Spleen (tissue), 11 donors: ENCODE measurements at regions not wholly inside any gene's neighbourhood (a gene's known extent, or its start where the extent isn't known, plus 50 kb on each side); places are given as distances from the start of the nearest gene placed in this dataset.

Experiments
- DNase-seq: peaks from one replicate; pipeline ENCODE4 v3.0.0-alpha.2; 2020
- H3K27ac ChIP-seq, 8 donors: fragments of 200-600 bp; sonication (generic) in 7 of 8; 1 replicate in 4 of 8; 2 replicates in 4 of 8; pipeline versions ENCODE4 v1.5.0 to v1.8.0; 2016 to 2021; ENCODE audit warnings: inconsistent platforms in 4 of 8, mild to moderate bottlenecking in 4 of 8, moderate library complexity in 1 of 8
- H3K27me3 ChIP-seq, 7 donors: fragments of 200-600 bp; sonication (generic) in 6 of 7; replicated peaks in 1 of 7; 1 replicate in 4 of 7; 2 replicates in 3 of 7; pipeline versions ENCODE4 v1.5.0 to v1.8.0; 2016 to 2021; ENCODE audit warnings: inconsistent platforms in 3 of 7, mild to moderate bottlenecking in 1 of 7
- H3K36me3 ChIP-seq, 6 donors: fragments of 200-600 bp; sonication (generic) in 5 of 6; 1 replicate in 4 of 6; 2 replicates in 2 of 6; pipeline versions ENCODE4 v1.5.0 to v1.8.0; 2016 to 2021; ENCODE audit warnings: inconsistent platforms in 2 of 6
- H3K4me1 ChIP-seq, 6 donors: fragments of 200-600 bp; sonication (generic) in 5 of 6; 1 replicate in 3 of 6; 2 replicates in 3 of 6; pipeline versions ENCODE4 v1.5.0 to v1.8.0; 2016 to 2021; ENCODE audit warnings: inconsistent platforms in 3 of 6
- H3K4me3 ChIP-seq, 8 donors: fragments of 200-600 bp; sonication (generic) in 7 of 8; 1 replicate in 4 of 8; 2 replicates in 4 of 8; pipeline versions ENCODE4 v1.5.0 to v1.8.0; 2016 to 2021; ENCODE audit warnings: inconsistent platforms in 4 of 8, mild to moderate bottlenecking in 4 of 8, moderate library complexity in 2 of 8
- H3K9me3 ChIP-seq, 8 donors: fragments of 200-600 bp; sonication (generic) in 7 of 8; 1 replicate in 4 of 8; 2 replicates in 4 of 8; pipeline versions ENCODE4 v1.5.0 to v1.8.0; 2016 to 2021; ENCODE audit warnings: inconsistent platforms in 4 of 8
- POLR2A ChIP-seq, 3 donors: fragments of 450-650 bp; IDR thresholded peaks; one replicate each; pipeline ENCODE4 v1.5.1; 2017; ENCODE audit warnings: antibody characterized with exemption in 3 of 3, mild to moderate bottlenecking in 1 of 3
- POLR2AphosphoS5 ChIP-seq, 3 donors: sonication (generic); formaldehyde crosslinking; IDR thresholded peaks; one replicate each; pipeline ENCODE4 v1.5.1; 2017; ENCODE audit warnings: antibody characterized with exemption in 3 of 3
- WGBS, 5 donors: extraction: QIAGEN DNeasy Blood & Tissue Kit in 3 of 5; methylation state at CpG; one replicate each; pipeline versions ENCODE4 v1.1.5 to v1.1.7; 2013 to 2018; 5-methylcytosine and 5-hydroxymethylcytosine counted together
- intact Hi-C: fragments of 100-400 bp; cut with DNase I; formaldehyde crosslinking; loops from one replicate; pipeline ENCODE4 v1.15.0; 2023; ENCODE audit warnings: low total_unique reads
- TF ChIP-seq, protein P1 (sequence below), 11 experiments: fragments of 200-600 bp in 7 of 11; fragments of 450-650 bp in 4 of 11; sonication (generic) in 4 of 11; IDR thresholded peaks in 8 of 11; conservative IDR thresholded peaks in 3 of 11; 1 replicate in 7 of 11; 2 replicates in 4 of 11; pipeline versions ENCODE4 v1.4.0 to v1.8.0; 2016 to 2021; ENCODE audit warnings: antibody characterized with exemption in 11 of 11, inconsistent platforms in 4 of 11, mild to moderate bottlenecking in 1 of 11
- donor health status: healthy with polysubstance abuse.
- donor health status: DM: no; HTN: no; CAD: no; lungs with moderate emphysema.
- donor health status: DM: no; HTN: no; CAD: no.
- donor health status: Bipolar disorder and iron deficiency.
- donor health status: healthy.
- donor health status: DM: no; HTN: no; CAD: no.
- donor health status: DM: yes; HTN: yes; CAD: no.

GRCh38 chr2:8111193-8111592 is 570.7 kb upstream of the ID2 start:
- 82 to 93% (median 85%) methylated on average over 1 of the region's 1 CpG for WGBS, 5 donors
- TF ChIP-seq, protein P1, sequence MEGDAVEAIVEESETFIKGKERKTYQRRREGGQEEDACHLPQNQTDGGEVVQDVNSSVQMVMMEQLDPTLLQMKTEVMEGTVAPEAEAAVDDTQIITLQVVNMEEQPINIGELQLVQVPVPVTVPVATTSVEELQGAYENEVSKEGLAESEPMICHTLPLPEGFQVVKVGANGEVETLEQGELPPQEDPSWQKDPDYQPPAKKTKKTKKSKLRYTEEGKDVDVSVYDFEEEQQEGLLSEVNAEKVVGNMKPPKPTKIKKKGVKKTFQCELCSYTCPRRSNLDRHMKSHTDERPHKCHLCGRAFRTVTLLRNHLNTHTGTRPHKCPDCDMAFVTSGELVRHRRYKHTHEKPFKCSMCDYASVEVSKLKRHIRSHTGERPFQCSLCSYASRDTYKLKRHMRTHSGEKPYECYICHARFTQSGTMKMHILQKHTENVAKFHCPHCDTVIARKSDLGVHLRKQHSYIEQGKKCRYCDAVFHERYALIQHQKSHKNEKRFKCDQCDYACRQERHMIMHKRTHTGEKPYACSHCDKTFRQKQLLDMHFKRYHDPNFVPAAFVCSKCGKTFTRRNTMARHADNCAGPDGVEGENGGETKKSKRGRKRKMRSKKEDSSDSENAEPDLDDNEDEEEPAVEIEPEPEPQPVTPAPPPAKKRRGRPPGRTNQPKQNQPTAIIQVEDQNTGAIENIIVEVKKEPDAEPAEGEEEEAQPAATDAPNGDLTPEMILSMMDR (IDR thresholded peaks at IDR 0.05 in 8 of 11, conservative IDR thresholded peaks at IDR 0.05 in 3 of 11), result no peak
- TF ChIP-seq POLR2AphosphoS5 (IDR thresholded peaks at IDR 0.05) (no peak), POLR2A (IDR thresholded peaks at IDR 0.05) (no peak)
- H3K27me3 ChIP-seq, result peaks cover 0 to 4% (median 0%) of the 10 kb centered on the region in 7 donors
- no peak overlapping the region for H3K4me3 ChIP-seq
- H3K27ac ChIP-seq, result no peak overlapping the region
- H3K9me3 ChIP-seq, result no peaks in the 10 kb centered on the region
- peaks cover 0 to 7% (median 2%) of the 10 kb centered on the region in 6 donors for H3K4me1 ChIP-seq
- H3K36me3 ChIP-seq, result no peaks in the 10 kb centered on the region
- DNase-seq, result no peak
- intact Hi-C loops, result no loop called here

DNA sequence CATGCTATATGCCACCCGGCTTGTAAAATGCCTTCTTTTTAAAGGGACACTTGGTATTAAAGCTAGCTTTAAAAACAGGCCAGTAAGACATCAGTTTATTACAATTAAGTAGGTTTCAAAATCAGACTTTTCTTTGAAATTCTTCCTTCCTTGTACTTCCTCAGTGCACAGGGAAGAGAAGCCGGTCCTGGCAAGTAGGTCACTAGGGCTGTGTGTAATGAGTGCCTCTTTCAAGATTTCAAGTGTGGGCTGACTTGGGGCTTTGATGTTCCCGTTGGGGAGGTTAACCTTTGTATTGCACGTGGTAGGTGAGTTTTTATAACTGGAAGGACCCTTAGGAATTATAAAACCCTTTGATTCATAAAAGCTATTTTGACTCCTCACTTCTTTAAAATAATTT is 566.4 kb upstream of the ID2 start:
- Histone ChIP-seq H3K36me3 (no peaks in the 10 kb centered on the region), H3K4me1 (peaks cover 0 to 5% (median 0%) of the 10 kb centered on the region in 6 donors), H3K4me3 (no peak overlapping the region), H3K27me3 (peaks cover 0 to 4% (median 0%) of the 10 kb centered on the region in 7 donors), H3K9me3 (no peaks in the 10 kb centered on the region), H3K27ac (no peak overlapping the region)
- no peak for DNase-seq
- intact Hi-C loops, result no loop called here
- TF ChIP-seq POLR2AphosphoS5 (IDR thresholded peaks at IDR 0.05), result no peak
- TF ChIP-seq POLR2A (IDR thresholded peaks at IDR 0.05), result no peak
- TF ChIP-seq, protein P1 (IDR thresholded peaks at IDR 0.05 in 8 of 11, conservative IDR thresholded peaks at IDR 0.05 in 3 of 11), result no peak
- WGBS, 5 donors, result 47 to 73% (median 56%) methylated on average over 4 of the region's 4 CpGs

GRCh38 chr2:8115966-8116365 is 565.9 kb upstream of the ID2 start:
- H3K27ac ChIP-seq, result no peak overlapping the region
- TF ChIP-seq, protein P1 (IDR thresholded peaks at IDR 0.05 in 8 of 11, conservative IDR thresholded peaks at IDR 0.05 in 3 of 11), result no peak
- TF ChIP-seq POLR2AphosphoS5 (IDR thresholded peaks at IDR 0.05) (no peak), POLR2A (IDR thresholded peaks at IDR 0.05) (no peak)
- no peaks in the 10 kb centered on the region for H3K9me3 ChIP-seq
- no peaks in the 10 kb centered on the region for H3K36me3 ChIP-seq
- no peak overlapping the region for H3K4me3 ChIP-seq
- intact Hi-C loops, result no loop called here
- WGBS, 5 donors, result 89 to 95% (median 92%) methylated on average over 3 of the region's 3 CpGs
- no peak for DNase-seq
- peaks cover 0 to 5% (median 0%) of the 10 kb centered on the region in 6 donors for H3K4me1 ChIP-seq
- peaks cover 0 to 4% (median 0%) of the 10 kb centered on the region in 7 donors for H3K27me3 ChIP-seq

- intact Hi-C loops, result no loop called here
- H3K36me3 ChIP-seq, result no peaks in the 10 kb centered on the region
- WGBS, 5 donors, result 51 to 71% (median 57%) methylated on average over 7 of the region's 7 CpGs
- H3K27me3 ChIP-seq, result peaks cover 0 to 4% (median 0%) of the 10 kb centered on the region in 7 donors
- no peak overlapping the region for H3K4me3 ChIP-seq
- no peaks in the 10 kb centered on the region for H3K9me3 ChIP-seq
- H3K4me1 ChIP-seq, result peaks cover 0 to 5% (median 0%) of the 10 kb centered on the region in 6 donors
- TF ChIP-seq, protein P1 (IDR thresholded peaks at IDR 0.05 in 8 of 11, conservative IDR thresholded peaks at IDR 0.05 in 3 of 11), result no peak
- DNase-seq, result no peak
- no peak overlapping the region for H3K27ac ChIP-seq
These were observed 565.2 kb upstream of the ID2 start for GRCh38 chr2:8116661-8117060.
